ENCODE measurements at regions not wholly inside any gene's neighbourhood (a gene's known extent, or its start where the extent isn't known, plus 50 kb on each side); places are given as distances from the start of the nearest gene placed in this dataset.

DNA sequence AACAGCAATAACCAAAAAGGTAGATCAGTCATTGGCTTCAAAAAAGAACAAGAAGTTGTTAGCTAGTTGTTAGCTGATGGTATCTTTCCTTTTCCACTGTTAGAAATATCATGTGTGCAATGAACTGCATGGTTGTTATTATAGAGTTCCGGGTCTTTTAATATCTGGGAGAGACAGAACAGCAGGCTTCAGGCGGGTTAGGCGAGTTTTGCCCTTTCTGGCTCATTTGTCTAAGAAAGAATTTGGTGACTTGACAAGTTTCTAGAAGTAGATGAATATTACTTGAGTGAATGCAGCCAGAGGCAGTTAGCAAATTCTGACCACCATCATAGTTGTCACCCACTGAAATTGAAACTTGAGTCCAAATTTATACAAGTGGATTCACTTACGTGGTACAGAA lies 88.9 kb upstream of the MID1 start:
- TF ChIP-seq, protein P1, sequence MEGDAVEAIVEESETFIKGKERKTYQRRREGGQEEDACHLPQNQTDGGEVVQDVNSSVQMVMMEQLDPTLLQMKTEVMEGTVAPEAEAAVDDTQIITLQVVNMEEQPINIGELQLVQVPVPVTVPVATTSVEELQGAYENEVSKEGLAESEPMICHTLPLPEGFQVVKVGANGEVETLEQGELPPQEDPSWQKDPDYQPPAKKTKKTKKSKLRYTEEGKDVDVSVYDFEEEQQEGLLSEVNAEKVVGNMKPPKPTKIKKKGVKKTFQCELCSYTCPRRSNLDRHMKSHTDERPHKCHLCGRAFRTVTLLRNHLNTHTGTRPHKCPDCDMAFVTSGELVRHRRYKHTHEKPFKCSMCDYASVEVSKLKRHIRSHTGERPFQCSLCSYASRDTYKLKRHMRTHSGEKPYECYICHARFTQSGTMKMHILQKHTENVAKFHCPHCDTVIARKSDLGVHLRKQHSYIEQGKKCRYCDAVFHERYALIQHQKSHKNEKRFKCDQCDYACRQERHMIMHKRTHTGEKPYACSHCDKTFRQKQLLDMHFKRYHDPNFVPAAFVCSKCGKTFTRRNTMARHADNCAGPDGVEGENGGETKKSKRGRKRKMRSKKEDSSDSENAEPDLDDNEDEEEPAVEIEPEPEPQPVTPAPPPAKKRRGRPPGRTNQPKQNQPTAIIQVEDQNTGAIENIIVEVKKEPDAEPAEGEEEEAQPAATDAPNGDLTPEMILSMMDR (IDR thresholded peaks at IDR 0.05): no peak
- TF ChIP-seq POLR2A (IDR thresholded peaks at IDR 0.05): no peak
- no peak for TF ChIP-seq EP300 (IDR thresholded peaks at IDR 0.05)
